ENCODE measurements at regions not wholly inside any gene's neighbourhood (a gene's known extent, or its start where the extent isn't known, plus 50 kb on each side); places are given as distances from the start of the nearest gene placed in this dataset.

- TF ChIP-seq REST (IDR thresholded peaks at IDR 0.05; ENCODE audit: unreplicated experiment) (no peak), CREB1 (CRISPR knock-in tag; IDR thresholded peaks at IDR 0.05; ENCODE audit: low read depth) (no peak)
Measured at GRCh38 chr9:91159664-91160121, 202.0 kb downstream of the AUH start (continued).

- H3K79me2 ChIP-seq (replicated peaks; ENCODE audit: insufficient read depth) = no peaks in the 10 kb centered on the region
- no peak overlapping the region for H3K4me2 ChIP-seq
- Mint-ChIP-seq H3K27me3 (ENCODE audit: insufficient read depth, low read depth, poor library complexity) (peaks cover 5% of the 10 kb centered on the region), H3K36me3 (ENCODE audit: low read depth) (no peaks in the 10 kb centered on the region), H3K4me1 (peaks cover 19% of the 10 kb centered on the region), H3K27ac (no peak overlapping the region), H3K4me3 (no peak overlapping the region), H3K9me3 (no peaks in the 10 kb centered on the region)
- H3F3A ChIP-seq (replicated peaks; ENCODE audit: low read depth) = no peaks in the 10 kb centered on the region
- peaks cover 7% of the 10 kb centered on the region; the same call in 1 of the 2 replicates for H3K4me1 ChIP-seq (ENCODE audit: insufficient read depth)
- DNase-seq (ENCODE audit: low spot score) = peak; percentile 25
- H3K9me2 ChIP-seq (ENCODE audit: insufficient read depth) = no peaks in the 10 kb centered on the region
- no peaks in the 10 kb centered on the region for H3K27me3 ChIP-seq (ENCODE audit: insufficient read depth)
- H4K20me1 ChIP-seq (replicated peaks; ENCODE audit: insufficient read depth) = no peaks in the 10 kb centered on the region
- no peaks in the 10 kb centered on the region for H3K36me3 ChIP-seq (ENCODE audit: insufficient read depth)
- H3K27ac ChIP-seq (ENCODE audit: low read depth) = no peak overlapping the region
- no peak overlapping the region for H3K4me3 ChIP-seq
- H2AFZ ChIP-seq = 0 out of 2 replicates have a peak overlapping the region, but pooled peaks have one; percentile 43
- peak; percentile 40 for ATAC-seq
- TF ChIP-seq EZH2 (IDR thresholded peaks at IDR 0.05; ENCODE audit: low read depth, unreplicated experiment) = no peak
- no peak for TF ChIP-seq JUNB (IDR thresholded peaks at IDR 0.05; ENCODE audit: unreplicated experiment)
- TF ChIP-seq EZH2phosphoT487 (IDR thresholded peaks at IDR 0.05; ENCODE audit: unreplicated experiment) = no peak
- no peak for TF ChIP-seq ZNF114 (CRISPR knock-in tag; IDR thresholded peaks at IDR 0.05)
- TF ChIP-seq STAT1 (IDR thresholded peaks at IDR 0.05; ENCODE audit: unreplicated experiment) = no peak
- no peak for TF ChIP-seq ZNF462 (CRISPR knock-in tag; IDR thresholded peaks at IDR 0.05)
- TF ChIP-seq CTCF (conservative IDR thresholded peaks at IDR 0.05; ENCODE audit: low read depth in 2 of 2) = no peak
- TF ChIP-seq NANOG (IDR thresholded peaks at IDR 0.05; ENCODE audit: borderline replicate concordance) = no peak
- no peak for TF ChIP-seq REST (IDR thresholded peaks at IDR 0.05; ENCODE audit: unreplicated experiment)
Measured at GRCh38 chr9:91160181-91160580, 201.5 kb downstream of the AUH start.
